HG02938 (cell line): ENCODE measurements at regions not wholly inside any gene's neighbourhood (a gene's known extent, or its start where the extent isn't known, plus 50 kb on each side); places are given as distances from the start of the nearest gene placed in this dataset.

ENCODE experiments used
- ATAC-seq: cut with Tn5 transposase; IDR thresholded peaks from one replicate; pipeline ENCODE4 v1.9.1; 2021; ENCODE audit warnings: mild to moderate bottlenecking, moderate library complexity; ENCODE audit not compliant: unreplicated experiment

- no peak for ATAC-seq
Measured at GRCh38 chr18:46425511-46425910, 231.5 kb downstream of the LOXHD1 start.

- no peak for ATAC-seq
Measured at GRCh38 chr18:46426021-46426678, 230.9 kb downstream of the LOXHD1 start.

- no peak for ATAC-seq
Measured at GRCh38 chr18:46426679-46427047, 230.4 kb downstream of the LOXHD1 start.
